ENCODE measurements at regions not wholly inside any gene's neighbourhood (a gene's known extent, or its start where the extent isn't known, plus 50 kb on each side); places are given as distances from the start of the nearest gene placed in this dataset.

GRCh38 chr16:48810436-48810802 lies 200.4 kb upstream of the N4BP1 start:
- ChIA-PET POLR2A (no interaction called here), CTCF (no interaction called here)
- Histone ChIP-seq H3K4me3 (ENCODE audit: low read depth, low read length) (no peak overlapping the region), H3K36me3 (ENCODE audit: control insufficient read depth, insufficient read depth, low read length) (no peaks in the 10 kb centered on the region), H3K27me3 (ENCODE audit: control insufficient read depth, insufficient read depth, low read length) (peaks cover 1% of the 10 kb centered on the region; the same call in 1 of the 2 replicates)
- no peak for DNase-seq (ENCODE audit: low read depth)
- TF ChIP-seq, protein P1, sequence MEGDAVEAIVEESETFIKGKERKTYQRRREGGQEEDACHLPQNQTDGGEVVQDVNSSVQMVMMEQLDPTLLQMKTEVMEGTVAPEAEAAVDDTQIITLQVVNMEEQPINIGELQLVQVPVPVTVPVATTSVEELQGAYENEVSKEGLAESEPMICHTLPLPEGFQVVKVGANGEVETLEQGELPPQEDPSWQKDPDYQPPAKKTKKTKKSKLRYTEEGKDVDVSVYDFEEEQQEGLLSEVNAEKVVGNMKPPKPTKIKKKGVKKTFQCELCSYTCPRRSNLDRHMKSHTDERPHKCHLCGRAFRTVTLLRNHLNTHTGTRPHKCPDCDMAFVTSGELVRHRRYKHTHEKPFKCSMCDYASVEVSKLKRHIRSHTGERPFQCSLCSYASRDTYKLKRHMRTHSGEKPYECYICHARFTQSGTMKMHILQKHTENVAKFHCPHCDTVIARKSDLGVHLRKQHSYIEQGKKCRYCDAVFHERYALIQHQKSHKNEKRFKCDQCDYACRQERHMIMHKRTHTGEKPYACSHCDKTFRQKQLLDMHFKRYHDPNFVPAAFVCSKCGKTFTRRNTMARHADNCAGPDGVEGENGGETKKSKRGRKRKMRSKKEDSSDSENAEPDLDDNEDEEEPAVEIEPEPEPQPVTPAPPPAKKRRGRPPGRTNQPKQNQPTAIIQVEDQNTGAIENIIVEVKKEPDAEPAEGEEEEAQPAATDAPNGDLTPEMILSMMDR (IDR thresholded peaks at IDR 0.05; ENCODE audit: insufficient read depth, low read depth, low read length) = no peak

GRCh38 chr16:48790151-48790550 lies 180.2 kb upstream of the N4BP1 start:
- no peak overlapping the region for H3K4me3 ChIP-seq (ENCODE audit: low read depth, low read length)
- ChIA-PET POLR2A (no interaction called here), CTCF (no interaction called here)
- no peak for DNase-seq (ENCODE audit: low read depth)
- H3K36me3 ChIP-seq (ENCODE audit: control insufficient read depth, insufficient read depth, low read length) = no peaks in the 10 kb centered on the region
- no peaks in the 10 kb centered on the region for H3K27me3 ChIP-seq (ENCODE audit: control insufficient read depth, insufficient read depth, low read length)
- TF ChIP-seq, protein P1 (IDR thresholded peaks at IDR 0.05; ENCODE audit: insufficient read depth, low read depth, low read length) = no peak

DNA sequence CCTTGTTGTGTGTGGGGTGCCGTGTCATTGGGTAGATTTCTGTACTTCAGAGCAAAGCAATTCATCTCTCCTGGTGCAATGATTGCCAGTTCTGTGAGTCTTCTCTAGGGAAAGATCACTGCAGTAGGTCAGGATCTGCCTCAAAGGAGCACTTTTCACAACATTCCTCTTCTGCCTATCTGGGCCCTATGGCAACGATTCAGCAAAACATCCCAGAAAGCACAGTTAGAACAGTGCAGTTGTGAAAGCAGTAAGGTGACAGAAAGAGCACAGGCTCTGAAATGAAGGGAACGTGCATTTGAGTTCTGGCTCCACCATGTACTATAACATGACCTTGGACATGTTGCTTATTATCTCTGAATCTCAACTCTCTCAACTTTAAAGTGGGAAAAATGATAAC lies 178.5 kb upstream of the N4BP1 start:
- TF ChIP-seq, protein P1 (IDR thresholded peaks at IDR 0.05; ENCODE audit: insufficient read depth, low read depth, low read length) = no peak
- DNase-seq (ENCODE audit: low read depth) = no peak
- ChIA-PET CTCF (no interaction called here), POLR2A (no interaction called here)
- no peaks in the 10 kb centered on the region for H3K27me3 ChIP-seq (ENCODE audit: control insufficient read depth, insufficient read depth, low read length)
- no peaks in the 10 kb centered on the region for H3K36me3 ChIP-seq (ENCODE audit: control insufficient read depth, insufficient read depth, low read length)
- H3K4me3 ChIP-seq (ENCODE audit: low read depth, low read length) = no peak overlapping the region

- Histone ChIP-seq H3K27me3 (ENCODE audit: control insufficient read depth, insufficient read depth, low read length) (no peaks in the 10 kb centered on the region), H3K4me3 (ENCODE audit: low read depth, low read length) (no peak overlapping the region), H3K36me3 (ENCODE audit: control insufficient read depth, insufficient read depth, low read length) (no peaks in the 10 kb centered on the region)
- ChIA-PET CTCF (no interaction called here), POLR2A (no interaction called here)
- no peak for DNase-seq (ENCODE audit: low read depth)
- TF ChIP-seq, protein P1 (IDR thresholded peaks at IDR 0.05; ENCODE audit: insufficient read depth, low read depth, low read length) = no peak
Measured at GRCh38 chr16:48745541-48745940, 135.6 kb upstream of the N4BP1 start.

GRCh38 chr16:48740964-48741363 lies 131.0 kb upstream of the N4BP1 start:
- no peak overlapping the region for H3K4me3 ChIP-seq (ENCODE audit: low read depth, low read length)
- CTCF ChIA-PET = no interaction called here
- TF ChIP-seq, protein P1 (IDR thresholded peaks at IDR 0.05; ENCODE audit: insufficient read depth, low read depth, low read length) = no peak
- POLR2A ChIA-PET = no interaction called here
- H3K36me3 ChIP-seq (ENCODE audit: control insufficient read depth, insufficient read depth, low read length) = no peaks in the 10 kb centered on the region
- no peaks in the 10 kb centered on the region for H3K27me3 ChIP-seq (ENCODE audit: control insufficient read depth, insufficient read depth, low read length)
- no peak for DNase-seq (ENCODE audit: low read depth)

All from BJ (cell line).